Smooth muscle cell (in vitro differentiated cells): ENCODE measurements at regions not wholly inside any gene's neighbourhood (a gene's known extent, or its start where the extent isn't known, plus 50 kb on each side); places are given as distances from the start of the nearest gene placed in this dataset.

Source experiments
- DNase-seq: peaks from one replicate; lab custom pipeline; 2025; ENCODE audit not compliant: unreplicated experiment; lab: John Stamatoyannopoulos, UW
- H2AFZ ChIP-seq: fragments of 200-600 bp; sonication (generic); 2 replicates; pipeline ENCODE4 v1.6.0; 2016; ENCODE audit warnings: antibody characterized with exemption, low read depth, mild to moderate bottlenecking
- H3F3A ChIP-seq: fragments of 200-600 bp; sonication (generic); 2 replicates; pipeline ENCODE4 v1.6.0; 2017; ENCODE audit warnings: antibody characterized with exemption, low read depth
- H3K27ac ChIP-seq: fragments of 200-600 bp; sonication (generic); 2 replicates; pipeline ENCODE4 v1.5.1; 2016; ENCODE audit warnings: low read depth, mild to moderate bottlenecking
- H3K27me3 ChIP-seq: fragments of 200-600 bp; sonication (generic); 2 replicates; pipeline ENCODE4 v1.6.1; 2016; ENCODE audit warnings: low read depth, mild to moderate bottlenecking
- H3K36me3 ChIP-seq: fragments of 200-600 bp; sonication (generic); 2 replicates; pipeline ENCODE4 v1.5.1; 2016; ENCODE audit warnings: low read depth
- H3K4me1 ChIP-seq: fragments of 200-600 bp; sonication (generic); 2 replicates; pipeline ENCODE4 v1.5.1; 2016; ENCODE audit warnings: low read depth
- H3K4me2 ChIP-seq: fragments of 200-600 bp; sonication (generic); 2 replicates; pipeline ENCODE4 v1.6.0; 2016; ENCODE audit warnings: mild to moderate bottlenecking
- H3K4me3 ChIP-seq: fragments of 200-600 bp; sonication (generic); 2 replicates; pipeline ENCODE4 v1.5.1; 2016; ENCODE audit warnings: mild to moderate bottlenecking
- H3K79me2 ChIP-seq: fragments of 200-600 bp; sonication (generic); 2 replicates; pipeline ENCODE4 v1.6.0; 2016; ENCODE audit warnings: low read depth, mild to moderate bottlenecking
- H3K9ac ChIP-seq: fragments of 200-600 bp; sonication (generic); 2 replicates; pipeline ENCODE4 v1.6.0; 2016; ENCODE audit warnings: low read depth
- H3K9me3 ChIP-seq: fragments of 200-600 bp; sonication (generic); replicated peaks from 2 replicates; pipeline ENCODE4 v1.5.1; 2016; ENCODE audit warnings: low read depth
- H4K20me1 ChIP-seq: fragments of 200-600 bp; sonication (generic); 2 replicates; pipeline ENCODE4 v1.6.0; 2016; ENCODE audit warnings: low read depth
- CTCF ChIP-seq: fragments of 200-600 bp; sonication (generic); IDR thresholded peaks from 2 replicates; pipeline ENCODE4 v1.5.1; 2017; ENCODE audit warnings: borderline replicate concordance, mild to moderate bottlenecking, antibody characterized with exemption; ENCODE audit not compliant: insufficient read depth, poor library complexity, severe bottlenecking
- WGBS: methylation state at CpG from one replicate; pipeline ENCODE4 v1.1.7; 2016; ENCODE audit warnings: low lambda C conversion rate; 5-methylcytosine and 5-hydroxymethylcytosine counted together

GRCh38 chr3:30260762-30261161, 345.6 kb upstream of the TGFBR2 start:
- Histone ChIP-seq H3K36me3 (no peaks in the 10 kb centered on the region), H3K27ac (no peak overlapping the region), H3K4me1 (peaks cover 11% of the 10 kb centered on the region), H3K4me2 (no peak overlapping the region), H3K79me2 (no peaks in the 10 kb centered on the region), H3K27me3 (no peaks in the 10 kb centered on the region), H3K9ac (no peak overlapping the region), H3K4me3 (no peak overlapping the region), H4K20me1 (no peaks in the 10 kb centered on the region), H3K9me3 (no peaks in the 10 kb centered on the region), H2AFZ (no peak overlapping the region), H3F3A (no peaks in the 10 kb centered on the region)
- no peak for TF ChIP-seq CTCF
- no peak for DNase-seq
- 63% methylated on average over 3 of the region's 3 CpGs for WGBS

- peak overlapping the region; percentile 24 for H3K4me2 ChIP-seq
- peak overlapping the region; percentile 12 for H3K27ac ChIP-seq
- no peaks in the 10 kb centered on the region for H3K27me3 ChIP-seq
- no peaks in the 10 kb centered on the region for H3F3A ChIP-seq
- TF ChIP-seq CTCF: no peak
- H3K9ac ChIP-seq: no peak overlapping the region
- H3K36me3 ChIP-seq: no peaks in the 10 kb centered on the region
- H4K20me1 ChIP-seq: no peaks in the 10 kb centered on the region
- 91% methylated on average over 5 of the region's 5 CpGs for WGBS
- H3K4me1 ChIP-seq: peaks cover 11% of the 10 kb centered on the region
- peak overlapping the region; percentile 60 for H2AFZ ChIP-seq
- no peak overlapping the region for H3K4me3 ChIP-seq
- no peak for DNase-seq
- no peaks in the 10 kb centered on the region for H3K79me2 ChIP-seq
- H3K9me3 ChIP-seq: no peaks in the 10 kb centered on the region
Measured at GRCh38 chr3:30263238-30263924, 343.0 kb upstream of the TGFBR2 start.

DNA sequence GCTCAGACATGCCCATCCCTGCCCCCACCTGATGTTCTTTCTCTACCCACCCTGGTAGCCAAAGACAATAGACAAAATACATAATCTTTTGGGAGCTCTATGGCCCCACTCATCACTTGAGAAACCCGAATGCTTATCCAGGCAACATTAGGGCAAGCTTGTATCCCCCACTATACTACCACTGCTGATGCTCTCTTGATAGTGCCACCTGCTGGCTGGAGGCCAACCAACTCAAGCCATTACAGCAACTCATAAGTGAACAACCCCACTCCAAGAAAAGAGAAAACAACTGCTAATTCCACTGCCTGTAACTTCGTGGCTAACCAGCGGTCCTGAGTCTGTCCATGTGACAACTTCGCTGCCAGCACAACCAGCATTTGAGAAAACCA, 342.5 kb upstream of the TGFBR2 start:
- no peak for TF ChIP-seq CTCF
- Histone ChIP-seq H4K20me1 (no peaks in the 10 kb centered on the region), H3K27ac (no peak overlapping the region), H3K4me2 (no peak overlapping the region), H3K27me3 (no peaks in the 10 kb centered on the region), H3K9ac (no peak overlapping the region), H3K9me3 (no peaks in the 10 kb centered on the region), H3F3A (no peaks in the 10 kb centered on the region), H3K4me1 (peaks cover 5% of the 10 kb centered on the region), H3K36me3 (no peaks in the 10 kb centered on the region), H3K4me3 (no peak overlapping the region), H3K79me2 (no peaks in the 10 kb centered on the region), H2AFZ (no peak overlapping the region)
- 73% methylated on average over 4 of the region's 4 CpGs for WGBS
- DNase-seq: no peak

DNA sequence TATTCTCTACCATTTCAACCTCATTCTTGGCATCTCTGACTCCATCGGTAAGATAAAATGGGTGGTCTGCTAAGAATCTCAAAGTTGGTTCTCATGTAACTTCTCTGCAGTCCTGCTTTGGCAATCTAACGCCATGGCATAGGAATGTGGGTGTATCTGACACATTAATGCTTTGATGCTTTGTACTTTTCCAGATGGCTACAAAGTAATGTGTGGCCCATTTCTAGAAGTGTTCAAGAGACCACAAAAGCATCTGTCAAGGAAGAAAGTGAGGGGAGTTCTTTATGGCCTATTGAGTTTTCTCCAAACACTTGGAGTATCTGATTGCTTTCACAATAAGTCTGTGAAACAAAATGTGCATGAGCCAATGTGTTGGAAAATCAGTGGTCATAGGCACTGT, 339.9 kb upstream of the TGFBR2 start:
- no peak for TF ChIP-seq CTCF
- H3K9ac ChIP-seq: no peak overlapping the region
- 74% methylated on average over 2 of the region's 2 CpGs for WGBS
- no peak overlapping the region for H3K4me3 ChIP-seq
- no peak overlapping the region for H3K27ac ChIP-seq
- no peaks in the 10 kb centered on the region for H3F3A ChIP-seq
- H3K4me2 ChIP-seq: no peak overlapping the region
- no peaks in the 10 kb centered on the region for H4K20me1 ChIP-seq
- no peaks in the 10 kb centered on the region for H3K36me3 ChIP-seq
- no peaks in the 10 kb centered on the region for H3K27me3 ChIP-seq
- no peaks in the 10 kb centered on the region for H3K4me1 ChIP-seq
- H3K79me2 ChIP-seq: no peaks in the 10 kb centered on the region
- no peak for DNase-seq
- H3K9me3 ChIP-seq: no peaks in the 10 kb centered on the region
- no peak overlapping the region for H2AFZ ChIP-seq
